ENCODE measurements at regions not wholly inside any gene's neighbourhood (a gene's known extent, or its start where the extent isn't known, plus 50 kb on each side); places are given as distances from the start of the nearest gene placed in this dataset.

- no peak overlapping the region for H2AFZ ChIP-seq (replicated peaks)
- no peaks in the 10 kb centered on the region for H3F3A ChIP-seq (ENCODE audit: low read depth)
- Mint-ChIP-seq H3K27me3 (ENCODE audit: insufficient read depth, low read depth) (peaks cover 5% of the 10 kb centered on the region), H3K27ac (no peak overlapping the region), H3K4me1 (no peaks in the 10 kb centered on the region), H3K4me3 (no peak overlapping the region), H3K36me3 (peaks cover 2% of the 10 kb centered on the region), H3K9me3 (peaks cover 17% of the 10 kb centered on the region)
- no peaks in the 10 kb centered on the region for H3K9me3 ChIP-seq (ENCODE audit: low read depth)
- DNase-seq (ENCODE audit: low spot score): no peak
- no peaks in the 10 kb centered on the region for H3K36me3 ChIP-seq
- no peak overlapping the region for H3K4me2 ChIP-seq
- H3K9ac ChIP-seq: no peak overlapping the region
- H3K79me2 ChIP-seq (ENCODE audit: low read depth): no peaks in the 10 kb centered on the region
- H3K27me3 ChIP-seq: no peaks in the 10 kb centered on the region
- H3K4me3 ChIP-seq: no peak overlapping the region
- no peaks in the 10 kb centered on the region for H4K20me1 ChIP-seq (ENCODE audit: low read depth)
- no peak overlapping the region for H3K27ac ChIP-seq
- TF ChIP-seq EZH2 (IDR thresholded peaks at IDR 0.05): no peak
- TF ChIP-seq EZH2phosphoT487 (IDR thresholded peaks at IDR 0.05): no peak
- TF ChIP-seq CTCF (IDR thresholded peaks at IDR 0.05): no peak
- H3K4me1 ChIP-seq: no peaks in the 10 kb centered on the region
Measured at GRCh38 chr11:23403210-23404185, 543.2 kb upstream of the CCDC179 start.

- Mint-ChIP-seq H3K4me1 (no peaks in the 10 kb centered on the region), H3K27me3 (ENCODE audit: insufficient read depth, low read depth) (peaks cover 5% of the 10 kb centered on the region), H3K9me3 (peaks cover 21% of the 10 kb centered on the region), H3K27ac (no peak overlapping the region), H3K4me3 (no peak overlapping the region), H3K36me3 (peaks cover 2% of the 10 kb centered on the region)
- no peaks in the 10 kb centered on the region for H3K36me3 ChIP-seq
- H3K9me3 ChIP-seq (ENCODE audit: low read depth): no peaks in the 10 kb centered on the region
- H3K4me3 ChIP-seq: no peak overlapping the region
- no peaks in the 10 kb centered on the region for H3K4me1 ChIP-seq
- H3K27me3 ChIP-seq: no peaks in the 10 kb centered on the region
- no peak overlapping the region for H3K27ac ChIP-seq
- no peak overlapping the region for H3K4me2 ChIP-seq
- no peak for TF ChIP-seq EZH2 (IDR thresholded peaks at IDR 0.05)
- no peak for TF ChIP-seq EZH2phosphoT487 (IDR thresholded peaks at IDR 0.05)
- TF ChIP-seq CTCF (IDR thresholded peaks at IDR 0.05): no peak
- H3K9ac ChIP-seq: no peak overlapping the region
- H3K79me2 ChIP-seq (ENCODE audit: low read depth): no peaks in the 10 kb centered on the region
- H4K20me1 ChIP-seq (ENCODE audit: low read depth): no peaks in the 10 kb centered on the region
- H3F3A ChIP-seq (ENCODE audit: low read depth): no peaks in the 10 kb centered on the region
- no peak overlapping the region for H2AFZ ChIP-seq (replicated peaks)
- DNase-seq (ENCODE audit: low spot score): no peak
Measured at GRCh38 chr11:23404225-23405160, 544.2 kb upstream of the CCDC179 start.

GRCh38 chr11:23405350-23405937, 545.2 kb upstream of the CCDC179 start:
- Mint-ChIP-seq H3K9me3 (peaks cover 28% of the 10 kb centered on the region), H3K27ac (no peak overlapping the region), H3K4me3 (no peak overlapping the region), H3K27me3 (ENCODE audit: insufficient read depth, low read depth) (peaks cover 5% of the 10 kb centered on the region), H3K4me1 (no peaks in the 10 kb centered on the region), H3K36me3 (peaks cover 3% of the 10 kb centered on the region)
- no peaks in the 10 kb centered on the region for H3K79me2 ChIP-seq (ENCODE audit: low read depth)
- no peaks in the 10 kb centered on the region for H3K36me3 ChIP-seq
- no peaks in the 10 kb centered on the region for H3K27me3 ChIP-seq
- no peaks in the 10 kb centered on the region for H3K9me3 ChIP-seq (ENCODE audit: low read depth)
- no peaks in the 10 kb centered on the region for H3F3A ChIP-seq (ENCODE audit: low read depth)
- H3K9ac ChIP-seq: no peak overlapping the region
- no peak for TF ChIP-seq EZH2phosphoT487 (IDR thresholded peaks at IDR 0.05)
- TF ChIP-seq CTCF (IDR thresholded peaks at IDR 0.05): no peak
- TF ChIP-seq EZH2 (IDR thresholded peaks at IDR 0.05): no peak
- no peaks in the 10 kb centered on the region for H4K20me1 ChIP-seq (ENCODE audit: low read depth)
- DNase-seq (ENCODE audit: low spot score): no peak
- no peak overlapping the region for H3K4me2 ChIP-seq
- H3K4me1 ChIP-seq: no peaks in the 10 kb centered on the region
- H3K4me3 ChIP-seq: no peak overlapping the region
- H3K27ac ChIP-seq: no peak overlapping the region
- no peak overlapping the region for H2AFZ ChIP-seq (replicated peaks)

Data from neural progenitor cell (in vitro differentiated cells).